ENCODE measurements at regions not wholly inside any gene's neighbourhood (a gene's known extent, or its start where the extent isn't known, plus 50 kb on each side); places are given as distances from the start of the nearest gene placed in this dataset.
"Not testable (repeated sequence)": the region's sequence is repeated elsewhere in the genome, so short reads cannot be mapped to it uniquely, and the experiment has no call there.

DNA sequence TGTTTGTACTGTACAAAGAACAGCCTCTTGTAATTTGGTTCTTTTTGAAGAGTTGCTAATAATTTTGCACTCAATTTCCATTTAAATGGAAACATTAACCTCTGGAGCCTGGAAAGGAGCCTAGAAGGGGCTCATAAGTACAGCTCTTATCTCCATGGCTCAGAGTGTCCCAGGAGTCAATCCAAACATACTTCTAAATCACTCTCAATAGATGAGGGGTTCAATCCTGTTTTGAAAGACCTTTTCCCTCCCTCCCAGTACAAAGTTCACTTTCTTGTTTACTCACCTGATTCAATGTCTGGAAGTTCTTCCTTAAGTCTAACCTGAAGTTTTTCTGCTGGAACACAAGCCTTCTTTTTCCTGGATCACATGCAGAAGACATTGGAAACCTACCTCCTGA lies 273.0 kb upstream of the PLET1 start:
- Histone ChIP-seq H3K4me1 (peaks cover 11% of the 10 kb centered on the region), H3K27ac (replicated peaks) (no peak overlapping the region), H3K36me3 (no peaks in the 10 kb centered on the region), H3K4me3 (no peak overlapping the region), H3K9me3 (replicated peaks) (no peaks in the 10 kb centered on the region), H3K27me3 (ENCODE audit: low read depth) (no peaks in the 10 kb centered on the region)
- TF ChIP-seq, protein P1, sequence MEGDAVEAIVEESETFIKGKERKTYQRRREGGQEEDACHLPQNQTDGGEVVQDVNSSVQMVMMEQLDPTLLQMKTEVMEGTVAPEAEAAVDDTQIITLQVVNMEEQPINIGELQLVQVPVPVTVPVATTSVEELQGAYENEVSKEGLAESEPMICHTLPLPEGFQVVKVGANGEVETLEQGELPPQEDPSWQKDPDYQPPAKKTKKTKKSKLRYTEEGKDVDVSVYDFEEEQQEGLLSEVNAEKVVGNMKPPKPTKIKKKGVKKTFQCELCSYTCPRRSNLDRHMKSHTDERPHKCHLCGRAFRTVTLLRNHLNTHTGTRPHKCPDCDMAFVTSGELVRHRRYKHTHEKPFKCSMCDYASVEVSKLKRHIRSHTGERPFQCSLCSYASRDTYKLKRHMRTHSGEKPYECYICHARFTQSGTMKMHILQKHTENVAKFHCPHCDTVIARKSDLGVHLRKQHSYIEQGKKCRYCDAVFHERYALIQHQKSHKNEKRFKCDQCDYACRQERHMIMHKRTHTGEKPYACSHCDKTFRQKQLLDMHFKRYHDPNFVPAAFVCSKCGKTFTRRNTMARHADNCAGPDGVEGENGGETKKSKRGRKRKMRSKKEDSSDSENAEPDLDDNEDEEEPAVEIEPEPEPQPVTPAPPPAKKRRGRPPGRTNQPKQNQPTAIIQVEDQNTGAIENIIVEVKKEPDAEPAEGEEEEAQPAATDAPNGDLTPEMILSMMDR (IDR thresholded peaks at IDR 0.05; ENCODE audit: borderline replicate concordance): no peak
- DNase-seq: no peak
- intact Hi-C loops (cut with micrococcal nuclease): no loop called here

DNA sequence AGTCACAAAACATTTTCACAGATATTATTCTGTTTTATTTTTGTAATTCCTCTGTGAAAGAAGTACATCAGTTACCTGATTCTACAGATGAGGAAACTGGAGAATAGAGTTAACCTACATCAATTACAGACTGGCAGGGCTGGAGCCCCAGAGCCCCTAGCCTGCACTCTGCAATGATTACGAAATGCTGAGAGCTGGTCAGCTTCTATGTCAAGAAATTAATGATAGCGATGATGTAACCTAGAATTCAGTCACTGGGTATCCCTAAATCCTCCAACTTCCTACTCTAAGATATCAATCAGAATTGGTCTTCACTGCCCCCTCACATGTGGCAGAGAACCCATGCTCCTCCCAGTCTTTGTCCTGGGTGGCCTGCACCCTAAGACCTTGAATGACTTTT lies 273.5 kb upstream of the PLET1 start:
- no peaks in the 10 kb centered on the region for H3K27me3 ChIP-seq (ENCODE audit: low read depth)
- H3K27ac ChIP-seq (replicated peaks): no peak overlapping the region
- H3K36me3 ChIP-seq: no peaks in the 10 kb centered on the region
- intact Hi-C loops (cut with micrococcal nuclease): no loop called here
- peaks cover 11% of the 10 kb centered on the region for H3K4me1 ChIP-seq
- no peak for DNase-seq
- H3K4me3 ChIP-seq: no peak overlapping the region
- TF ChIP-seq, protein P1 (IDR thresholded peaks at IDR 0.05; ENCODE audit: borderline replicate concordance): no peak
- no peaks in the 10 kb centered on the region for H3K9me3 ChIP-seq (replicated peaks)

DNA sequence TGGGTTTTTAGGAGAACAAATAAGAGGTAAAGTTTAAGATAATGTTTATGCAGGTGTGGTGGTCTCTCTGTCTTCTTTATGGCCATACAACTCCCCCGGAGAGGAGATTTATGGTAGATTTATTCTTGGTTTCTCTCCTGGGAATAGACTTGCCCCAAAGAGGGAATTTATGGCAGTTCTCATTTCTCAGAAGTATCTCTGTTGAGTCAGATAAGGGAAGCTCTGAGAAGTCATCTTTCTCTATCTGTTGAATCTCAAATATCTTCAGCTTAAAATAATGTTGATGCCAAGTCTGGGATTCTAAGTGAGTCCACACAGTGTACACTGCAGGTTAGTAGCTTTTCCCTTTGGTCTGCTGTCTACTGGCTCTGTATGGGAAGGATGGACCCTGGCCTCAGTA lies 276.4 kb upstream of the PLET1 start:
- H3K36me3 ChIP-seq: no peaks in the 10 kb centered on the region
- H3K9me3 ChIP-seq (replicated peaks): no peaks in the 10 kb centered on the region
- no peak overlapping the region for H3K4me3 ChIP-seq
- H3K27me3 ChIP-seq (ENCODE audit: low read depth): no peaks in the 10 kb centered on the region
- TF ChIP-seq, protein P1 (IDR thresholded peaks at IDR 0.05; ENCODE audit: borderline replicate concordance): no peak
- H3K27ac ChIP-seq (replicated peaks): no peak overlapping the region
- DNase-seq: no peak
- intact Hi-C loops (cut with micrococcal nuclease): no loop called here
- H3K4me1 ChIP-seq: peaks cover 11% of the 10 kb centered on the region

DNA sequence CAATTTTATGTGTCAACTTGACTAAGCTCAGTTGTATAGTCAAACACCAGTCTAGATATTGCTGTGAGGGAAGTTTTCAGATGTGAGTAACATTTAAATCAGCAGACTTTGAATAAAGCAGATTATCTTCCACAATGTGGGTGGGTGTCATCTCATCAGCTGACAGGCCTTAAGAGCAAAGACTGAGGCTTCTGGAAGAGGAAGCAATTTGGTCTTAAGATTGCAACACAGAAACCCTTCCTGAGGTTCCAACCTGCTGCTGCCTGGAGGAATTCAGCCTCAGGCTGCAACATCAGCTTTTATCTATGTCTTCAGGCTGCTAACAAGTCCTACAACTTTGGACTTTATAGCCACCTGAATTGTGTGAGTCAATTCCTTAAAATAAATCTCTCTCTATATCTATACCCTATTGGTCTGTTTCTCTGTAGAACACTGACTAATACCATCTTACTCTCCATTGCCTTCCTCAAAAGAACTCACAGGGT lies 277.2 kb upstream of the PLET1 start:
- H3K4me3 ChIP-seq: no peak overlapping the region
- no peak overlapping the region for H3K27ac ChIP-seq (replicated peaks)
- peaks cover 17% of the 10 kb centered on the region for H3K4me1 ChIP-seq
- TF ChIP-seq, protein P1 (IDR thresholded peaks at IDR 0.05; ENCODE audit: borderline replicate concordance): no peak
- no peaks in the 10 kb centered on the region for H3K9me3 ChIP-seq (replicated peaks)
- intact Hi-C loops (cut with micrococcal nuclease): no loop called here
- H3K36me3 ChIP-seq: no peaks in the 10 kb centered on the region
- H3K27me3 ChIP-seq (ENCODE audit: low read depth): no peaks in the 10 kb centered on the region
- no peak for DNase-seq

DNA sequence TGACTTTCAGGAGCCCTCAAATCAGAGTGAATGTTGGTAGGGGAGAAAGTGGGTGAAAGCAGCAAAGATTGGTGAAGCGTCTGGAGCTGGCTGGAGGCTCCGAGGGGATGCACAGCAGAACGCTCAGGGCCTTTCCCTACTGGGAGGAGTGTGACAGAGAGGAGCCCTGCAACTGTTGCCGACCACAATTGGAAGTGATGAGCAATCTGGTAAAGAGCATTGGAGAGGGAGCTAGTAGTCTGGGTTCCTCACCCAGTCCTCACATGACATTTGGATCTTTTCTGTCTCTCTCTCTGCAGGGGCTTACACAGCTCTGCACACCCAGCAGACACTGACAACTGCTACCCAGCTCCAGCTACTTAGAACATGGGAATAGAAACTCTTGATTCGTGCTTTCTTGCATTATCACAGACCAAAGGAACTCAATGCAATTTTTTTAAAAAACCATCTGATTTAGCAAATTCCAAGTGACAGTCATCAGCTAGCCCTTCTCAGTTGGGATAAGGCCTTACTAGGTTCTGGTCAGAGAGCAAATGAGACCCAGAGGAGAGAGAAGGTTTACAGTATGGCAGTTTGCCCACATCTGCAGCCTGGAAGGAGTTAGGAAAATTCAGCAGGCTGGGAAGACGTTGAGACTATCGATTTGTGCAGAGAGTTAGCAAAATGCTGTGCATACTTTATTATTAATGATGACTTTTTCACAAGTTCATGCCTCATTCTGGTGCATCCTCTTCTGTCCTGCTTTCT lies 278.0 kb upstream of the PLET1 start:
- Histone ChIP-seq H3K4me1 (peaks cover 16% of the 10 kb centered on the region), H3K36me3 (no peaks in the 10 kb centered on the region), H3K27me3 (ENCODE audit: low read depth) (no peaks in the 10 kb centered on the region), H3K27ac (replicated peaks) (no peak overlapping the region), H3K4me3 (no peak overlapping the region), H3K9me3 (replicated peaks) (no peaks in the 10 kb centered on the region)
- no peak for DNase-seq
- TF ChIP-seq, protein P1 (IDR thresholded peaks at IDR 0.05; ENCODE audit: borderline replicate concordance): no peak
- intact Hi-C loops (cut with micrococcal nuclease): no loop called here

DNA sequence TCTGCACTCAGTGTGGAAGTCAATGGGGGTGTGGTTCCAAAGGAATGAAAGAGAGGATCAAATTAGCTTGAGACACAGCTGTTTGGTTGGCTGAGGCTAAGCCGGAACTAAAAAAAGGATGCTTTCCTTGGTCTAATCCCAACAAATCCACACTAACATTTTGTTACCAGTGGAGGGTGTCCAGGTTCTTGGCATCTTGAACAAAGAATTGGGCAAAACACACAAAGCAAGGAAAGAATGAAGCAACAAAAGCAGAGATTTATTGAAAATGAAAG lies 278.6 kb upstream of the PLET1 start:
- intact Hi-C loops (cut with micrococcal nuclease); H3K27me3 ChIP-seq (ENCODE audit: low read depth); H3K4me3 ChIP-seq; H3K27ac ChIP-seq (replicated peaks); H3K36me3 ChIP-seq; H3K9me3 ChIP-seq (replicated peaks); DNase-seq: not testable (repeated sequence)
- peaks cover 11% of the 10 kb centered on the region for H3K4me1 ChIP-seq
